H1 (cell line): ENCODE measurements at regions not wholly inside any gene's neighbourhood (a gene's known extent, or its start where the extent isn't known, plus 50 kb on each side); places are given as distances from the start of the nearest gene placed in this dataset.

Experiments used
- CTCF ChIA-PET: fragments of 300-600 bp; sonication (Branson Sonifier 250); formaldehyde crosslinking; loops from one replicate; lab custom pipeline; 2021; ENCODE audit not compliant: partially characterized antibody; lab: Charles Lee
- POLR2A ChIA-PET: fragments of 300-600 bp; sonication (Branson Sonifier 250); formaldehyde crosslinking; loops from one replicate; lab custom pipeline; 2021; ENCODE audit warnings: inconsistent platforms; ENCODE audit not compliant: partially characterized antibody; lab: Charles Lee
- DNase-seq, 2 experiments: peaks; one replicate each; pipeline versions ENCODE4 v3.0.0 to v3.0.0-alpha.2; 2010 to 2022; ENCODE audit warnings: low spot score in 2 of 2, low read depth in 1 of 2, mixed read lengths in 1 of 2
- FAIRE-seq: peaks from 2 replicates; lab custom pipeline; 2011; peaks lifted over from hg19 to GRCh38; lab: Jason Lieb, UNC
- H2AFZ ChIP-seq: 2 replicates; pipeline ENCODE4 v1.8.1; 2012; ENCODE audit warnings: low read length, inconsistent platforms
- H2AK5ac ChIP-seq: 2 replicates; pipeline ENCODE4 v1.6.1; 2013; ENCODE audit warnings: low read depth, low read length
- H2BK120ac ChIP-seq: replicated peaks from 2 replicates; pipeline ENCODE3; 2013; ENCODE audit warnings: low read depth, low read length, inconsistent platforms
- H2BK12ac ChIP-seq: 2 replicates; pipeline ENCODE4 v1.6.1; 2013; ENCODE audit warnings: low read depth, low read length
- H2BK15ac ChIP-seq: 2 replicates; pipeline ENCODE4 v1.6.1; 2013; ENCODE audit warnings: low read length
- H2BK20ac ChIP-seq: 2 replicates; pipeline ENCODE4 v1.6.1; 2013; ENCODE audit warnings: low read length
- H2BK5ac ChIP-seq: 2 replicates; pipeline ENCODE4 v1.6.1; 2013; ENCODE audit warnings: low read depth, low read length
- H3K14ac ChIP-seq: 2 replicates; pipeline ENCODE4 v1.6.1; 2013; ENCODE audit warnings: inconsistent platforms; ENCODE audit not compliant: insufficient read length
- H3K18ac ChIP-seq: 2 replicates; pipeline ENCODE4 v1.6.1; 2013; ENCODE audit warnings: low read length; ENCODE audit errors: extremely low read depth
- H3K23ac ChIP-seq: 2 replicates; pipeline ENCODE4 v1.6.1; 2013; ENCODE audit warnings: inconsistent platforms; ENCODE audit not compliant: insufficient read length
- H3K23me2 ChIP-seq: 2 replicates; pipeline ENCODE4 v1.6.1; 2013; ENCODE audit warnings: low read depth, low read length
- H3K27ac ChIP-seq: 2 replicates; pipeline ENCODE4 v1.6.1; 2011; ENCODE audit warnings: low read depth, low read length, inconsistent platforms
- H3K27me3 ChIP-seq, 4 experiments: replicated peaks in 1 of 4; 1 replicate in 1 of 4; 2 replicates in 3 of 4; pipeline versions ENCODE4 v1.6.1 to v1.8.1; 2011 to 2013; ENCODE audit warnings: low read length in 3 of 4, mild to moderate bottlenecking in 3 of 4, inconsistent platforms in 2 of 4, mixed read lengths in 2 of 4, moderate library complexity in 1 of 4; ENCODE audit not compliant: control insufficient read depth in 3 of 4, insufficient read depth in 3 of 4; ENCODE audit errors: extremely low read depth in 1 of 4
- H3K36me3 ChIP-seq, 4 experiments: 2 replicates each; pipeline versions ENCODE4 v1.6.1 to v1.8.1; 2011 to 2013; ENCODE audit warnings: mild to moderate bottlenecking in 4 of 4, low read length in 3 of 4, moderate library complexity in 2 of 4, control low read depth in 1 of 4, inconsistent platforms in 1 of 4; ENCODE audit not compliant: insufficient read depth in 4 of 4, control insufficient read depth in 2 of 4
- H3K4ac ChIP-seq: replicated peaks from 2 replicates; pipeline ENCODE3; 2013; ENCODE audit warnings: low read length, low read depth, mixed read lengths, inconsistent platforms; ENCODE audit not compliant: insufficient read length
- H3K4me1 ChIP-seq, 4 experiments: replicated peaks in 1 of 4; 1 replicate in 1 of 4; 2 replicates in 3 of 4; pipeline versions ENCODE4 v1.6.1 to v1.8.1; 2011 to 2013; ENCODE audit warnings: low read length in 3 of 4, inconsistent platforms in 2 of 4, mixed read lengths in 1 of 4; ENCODE audit not compliant: insufficient read depth in 4 of 4, control insufficient read depth in 3 of 4
- H3K4me2 ChIP-seq, 2 experiments: 2 replicates each; pipeline versions ENCODE4 v1.6.1 to v1.8.1; 2011 to 2013; ENCODE audit warnings: low read depth in 2 of 2, low read length in 2 of 2, control low read depth in 1 of 2, inconsistent platforms in 1 of 2, mild to moderate bottlenecking in 1 of 2; ENCODE audit not compliant: insufficient read depth in 1 of 2
- H3K4me3 ChIP-seq, 4 experiments: fragments of 200-600, 300-600 bp in 1 of 4; sonication (generic), shearing (Covaris generic), sonication (Bioruptor Twin) in 1 of 4; 2 replicates each; pipeline versions ENCODE4 v1.5.1 to v1.8.1; 2011 to 2016; ENCODE audit warnings: low read length in 4 of 4, low read depth in 3 of 4, control low read depth in 2 of 4, inconsistent platforms in 2 of 4, mild to moderate bottlenecking in 2 of 4, mixed read lengths in 1 of 4, moderate library complexity in 1 of 4; ENCODE audit not compliant: insufficient read depth in 2 of 4; ENCODE audit errors: extremely low read depth in 1 of 4
- H3K56ac ChIP-seq: replicated peaks from 2 replicates; pipeline ENCODE3; 2013; ENCODE audit warnings: low read depth, mild to moderate bottlenecking, mixed read lengths, low read length, inconsistent platforms; ENCODE audit not compliant: insufficient read length
- H3K79me1 ChIP-seq: 2 replicates; pipeline ENCODE4 v1.6.1; 2013; ENCODE audit warnings: low read depth, low read length, control low read depth
- H3K79me2 ChIP-seq, 2 experiments: 2 replicates each; pipeline versions ENCODE4 v1.6.1 to v1.8.1; 2012 to 2013; ENCODE audit warnings: low read length in 2 of 2, mild to moderate bottlenecking in 2 of 2, inconsistent platforms in 1 of 2; ENCODE audit not compliant: insufficient read depth in 2 of 2, control insufficient read depth in 1 of 2
- H3K9ac ChIP-seq, 4 experiments: replicated peaks in 1 of 4; 1 replicate in 1 of 4; 2 replicates in 3 of 4; pipeline versions ENCODE4 v1.6.1 to v1.8.1; 2011 to 2013; ENCODE audit warnings: low read depth in 3 of 4, low read length in 3 of 4, control low read depth in 2 of 4, mild to moderate bottlenecking in 2 of 4, moderate library complexity in 2 of 4, inconsistent platforms in 1 of 4; ENCODE audit errors: extremely low read depth in 1 of 4
- H3K9me3 ChIP-seq, 2 experiments: 2 replicates each; pipeline versions ENCODE4 v1.6.1 to v1.8.1; 2012 to 2013; ENCODE audit warnings: mild to moderate bottlenecking in 2 of 2, moderate library complexity in 2 of 2, control low read depth in 1 of 2, inconsistent platforms in 1 of 2, low read depth in 1 of 2, low read length in 1 of 2, mixed read lengths in 1 of 2; ENCODE audit not compliant: insufficient read depth in 2 of 2
- H4K20me1 ChIP-seq, 2 experiments: replicated peaks in 1 of 2; 2 replicates each; pipeline versions ENCODE3 to v1.8.1; 2011 to 2013; ENCODE audit warnings: inconsistent platforms in 2 of 2, low read length in 2 of 2, mild to moderate bottlenecking in 1 of 2; ENCODE audit not compliant: insufficient read depth in 2 of 2, control insufficient read depth in 1 of 2
- H4K5ac ChIP-seq: 2 replicates; pipeline ENCODE4 v1.6.1; 2013; ENCODE audit warnings: low read length, low read depth, mixed read lengths, inconsistent platforms; ENCODE audit not compliant: insufficient read length
- H4K8ac ChIP-seq: 2 replicates; pipeline ENCODE4 v1.8.0; 2013; ENCODE audit warnings: mild to moderate bottlenecking, moderate library complexity, low read length, inconsistent platforms; ENCODE audit not compliant: insufficient read depth; ENCODE audit errors: extremely low read depth
- H4K91ac ChIP-seq: replicated peaks from 2 replicates; pipeline ENCODE3; 2013; ENCODE audit warnings: low read length, mixed read lengths, inconsistent platforms; ENCODE audit not compliant: insufficient read length
- CHD2 ChIP-seq: IDR thresholded peaks from 2 replicates; pipeline ENCODE4 v1.6.1; 2012; ENCODE audit warnings: low read length, improper control_type of control experiment
- EGR1 ChIP-seq: IDR thresholded peaks from 2 replicates; pipeline ENCODE4 v1.6.1; 2011; ENCODE audit warnings: low read depth, low read length, borderline replicate concordance
- HDAC6 ChIP-seq: IDR thresholded peaks from one replicate; pipeline ENCODE4 v1.7.1; 2012; ENCODE audit warnings: low read depth, mild to moderate bottlenecking, inconsistent platforms, low read length, moderate library complexity
- WGBS, 2 experiments: shearing (Covaris generic) in 1 of 2; methylation state at CpG; one replicate each; pipeline versions ENCODE4 v1.1.6 to v1.1.7; 2013 to 2015; ENCODE audit warnings: low lambda C conversion rate in 2 of 2, mixed read lengths in 2 of 2, inconsistent platforms in 1 of 2, low coverage in 1 of 2, missing lambda C conversion rate in 1 of 2; ENCODE audit not compliant: insufficient replicate concordance in 2 of 2, insufficient coverage in 1 of 2, insufficient read length in 1 of 2; ENCODE audit errors: extremely low coverage in 1 of 2, missing lambda C conversion rate in 1 of 2; 5-methylcytosine and 5-hydroxymethylcytosine counted together

GRCh38 chr6:16831136-16831535 is 69.9 kb upstream of the ATXN1 start:
- H4K91ac ChIP-seq = no peak overlapping the region
- no peak overlapping the region for H2BK15ac ChIP-seq
- CTCF ChIA-PET = no interaction called here
- H3K79me1 ChIP-seq = no peaks in the 10 kb centered on the region
- H3K4me1 ChIP-seq = no peaks in the 10 kb centered on the region
- no peak overlapping the region; the same call in 1 of the 2 replicates for H3K18ac ChIP-seq
- no peaks in the 10 kb centered on the region for H4K20me1 ChIP-seq
- H3K4me2 ChIP-seq = no peak overlapping the region
- H3K14ac ChIP-seq = no peak overlapping the region
- H3K23me2 ChIP-seq = no peaks in the 10 kb centered on the region
- POLR2A ChIA-PET = no interaction called here
- H4K5ac ChIP-seq = no peak overlapping the region
- H3K27ac ChIP-seq = no peak overlapping the region
- H3K23ac ChIP-seq = no peak overlapping the region
- no peaks in the 10 kb centered on the region for H3K36me3 ChIP-seq
- H2BK20ac ChIP-seq = no peak overlapping the region
- H2BK12ac ChIP-seq = no peak overlapping the region
- no peak overlapping the region for H3K4me3 ChIP-seq
- no peak overlapping the region for H2BK5ac ChIP-seq
- no peaks in the 10 kb centered on the region for H3K27me3 ChIP-seq
- 93% methylated on average over 6 of the region's 8 CpGs; no CpG with 5 or more reads in 1 of the 2 experiments for WGBS, 2 experiments
- no peaks in the 10 kb centered on the region for H3K79me2 ChIP-seq
- no peak overlapping the region for H3K56ac ChIP-seq
- H3K4ac ChIP-seq = no peak overlapping the region
- no peak overlapping the region for H2AK5ac ChIP-seq
- no peak overlapping the region for H2BK120ac ChIP-seq
- H3K9ac ChIP-seq = no peak overlapping the region
- no peak for TF ChIP-seq CHD2
- TF ChIP-seq EGR1 = no peak
- no peak for TF ChIP-seq HDAC6
- no peaks in the 10 kb centered on the region for H3K9me3 ChIP-seq
- H4K8ac ChIP-seq = no peak overlapping the region
- H2AFZ ChIP-seq = no peak overlapping the region
- no peak for DNase-seq
- FAIRE-seq = no peak
